GM18861 (cell line): ENCODE measurements at regions not wholly inside any gene's neighbourhood (a gene's known extent, or its start where the extent isn't known, plus 50 kb on each side); places are given as distances from the start of the nearest gene placed in this dataset.

ENCODE experiments used
- ATAC-seq: cut with Tn5 transposase; IDR thresholded peaks from one replicate; pipeline ENCODE4 v1.9.1; 2021; ENCODE audit not compliant: unreplicated experiment

GRCh38 chr1:182295697-182296096 is 95.9 kb downstream of the GLUL start:
- ATAC-seq = no peak

- ATAC-seq = no peak
These were observed 98.4 kb downstream of the GLUL start for GRCh38 chr1:182293119-182293589.

GRCh38 chr1:182292193-182292741 is 99.3 kb downstream of the GLUL start:
- ATAC-seq = no peak

- no peak for ATAC-seq
These were observed 99.9 kb downstream of the GLUL start for GRCh38 chr1:182291584-182292192.

GRCh38 chr1:182288749-182289604 is 102.6 kb downstream of the GLUL start:
- no peak for ATAC-seq

GRCh38 chr1:182286761-182287160 is 104.8 kb downstream of the GLUL start:
- no peak for ATAC-seq

GRCh38 chr1:182283746-182284544 is 107.6 kb downstream of the GLUL start:
- no peak for ATAC-seq

GRCh38 chr1:182281541-182281940 is 110.0 kb downstream of the GLUL start:
- no peak for ATAC-seq

GRCh38 chr1:182280504-182280900 is 111.1 kb downstream of the GLUL start:
- ATAC-seq = no peak

GRCh38 chr1:182279724-182280503 is 111.7 kb downstream of the GLUL start:
- ATAC-seq = no peak

GRCh38 chr1:182279302-182279701 is 112.3 kb downstream of the GLUL start:
- ATAC-seq = no peak

- no peak for ATAC-seq
These were observed 113.2 kb downstream of the GLUL start for GRCh38 chr1:182278144-182279054.

- no peak for ATAC-seq
These were observed 116.3 kb downstream of the GLUL start for GRCh38 chr1:182275271-182275670.

- no peak for ATAC-seq
These were observed 117.0 kb downstream of the GLUL start for GRCh38 chr1:182274618-182275017.

- no peak for ATAC-seq
These were observed 120.9 kb downstream of the GLUL start for GRCh38 chr1:182270731-182271130.

GRCh38 chr1:182269097-182269496 is 122.5 kb downstream of the GLUL start:
- ATAC-seq = no peak

GRCh38 chr1:182268669-182269068 is 122.9 kb downstream of the GLUL start:
- ATAC-seq = no peak

- no peak for ATAC-seq
These were observed 127.4 kb downstream of the GLUL start for GRCh38 chr1:182264185-182264584.

- no peak for ATAC-seq
These were observed 127.9 kb downstream of the GLUL start for GRCh38 chr1:182263706-182264105.
